ENCODE measurements at regions not wholly inside any gene's neighbourhood (a gene's known extent, or its start where the extent isn't known, plus 50 kb on each side); places are given as distances from the start of the nearest gene placed in this dataset.

DNA sequence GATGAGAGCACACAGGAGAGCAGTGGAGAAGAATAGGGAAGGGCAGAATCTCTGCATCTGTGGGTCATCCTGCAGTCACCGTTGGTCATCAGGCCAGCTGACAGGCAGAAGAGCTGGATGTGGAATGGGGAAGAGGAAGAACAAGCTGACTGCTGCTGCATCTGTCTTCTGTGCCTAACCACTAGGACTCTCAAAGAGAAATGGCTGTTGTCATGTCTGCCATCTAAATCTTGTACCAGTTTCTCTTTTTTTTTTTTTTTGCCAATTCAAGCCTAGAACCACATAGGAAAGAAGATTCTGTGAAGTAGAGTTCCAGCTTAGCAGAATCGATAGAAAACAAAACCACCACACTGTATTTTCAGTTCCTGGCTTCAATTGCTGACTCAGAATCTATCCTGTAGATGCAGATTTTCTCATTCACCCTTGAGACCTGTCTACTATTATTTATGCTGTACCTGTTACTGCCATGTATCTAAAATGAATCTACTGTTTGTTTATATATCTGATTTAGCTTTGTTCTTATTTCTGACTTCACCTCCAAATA is 421.9 kb upstream of the PRICKLE1 start:
- TF ChIP-seq YY1 (IDR thresholded peaks at IDR 0.05; ENCODE audit: extremely low read depth, insufficient replicate concordance, low read depth, low read length) (no peak), EZH2 (IDR thresholded peaks at IDR 0.05) (no peak), POLR2A (IDR thresholded peaks at IDR 0.05; ENCODE audit: borderline replicate concordance, extremely low read depth, insufficient read depth, insufficient read length) (no peak), CTCF (IDR thresholded peaks at IDR 0.05 in 2 of 3, conservative IDR thresholded peaks at IDR 0.05 in 1 of 3; ENCODE audit: borderline replicate concordance in 1 of 3, insufficient read depth in 1 of 3, low read depth in 2 of 3, low read length in 2 of 3) (no peak), EZH2phosphoT487 (IDR thresholded peaks at IDR 0.05; ENCODE audit: borderline replicate concordance) (no peak), JUND (IDR thresholded peaks at IDR 0.05) (no peak), POLR2AphosphoS5 (IDR thresholded peaks at IDR 0.05; ENCODE audit: low read depth, low read length) (no peak), FOSL1 (IDR thresholded peaks at IDR 0.05; ENCODE audit: low read depth) (no peak), SIN3A (IDR thresholded peaks at IDR 0.05; ENCODE audit: low read depth) (no peak)
- TF ChIP-seq, protein P1, sequence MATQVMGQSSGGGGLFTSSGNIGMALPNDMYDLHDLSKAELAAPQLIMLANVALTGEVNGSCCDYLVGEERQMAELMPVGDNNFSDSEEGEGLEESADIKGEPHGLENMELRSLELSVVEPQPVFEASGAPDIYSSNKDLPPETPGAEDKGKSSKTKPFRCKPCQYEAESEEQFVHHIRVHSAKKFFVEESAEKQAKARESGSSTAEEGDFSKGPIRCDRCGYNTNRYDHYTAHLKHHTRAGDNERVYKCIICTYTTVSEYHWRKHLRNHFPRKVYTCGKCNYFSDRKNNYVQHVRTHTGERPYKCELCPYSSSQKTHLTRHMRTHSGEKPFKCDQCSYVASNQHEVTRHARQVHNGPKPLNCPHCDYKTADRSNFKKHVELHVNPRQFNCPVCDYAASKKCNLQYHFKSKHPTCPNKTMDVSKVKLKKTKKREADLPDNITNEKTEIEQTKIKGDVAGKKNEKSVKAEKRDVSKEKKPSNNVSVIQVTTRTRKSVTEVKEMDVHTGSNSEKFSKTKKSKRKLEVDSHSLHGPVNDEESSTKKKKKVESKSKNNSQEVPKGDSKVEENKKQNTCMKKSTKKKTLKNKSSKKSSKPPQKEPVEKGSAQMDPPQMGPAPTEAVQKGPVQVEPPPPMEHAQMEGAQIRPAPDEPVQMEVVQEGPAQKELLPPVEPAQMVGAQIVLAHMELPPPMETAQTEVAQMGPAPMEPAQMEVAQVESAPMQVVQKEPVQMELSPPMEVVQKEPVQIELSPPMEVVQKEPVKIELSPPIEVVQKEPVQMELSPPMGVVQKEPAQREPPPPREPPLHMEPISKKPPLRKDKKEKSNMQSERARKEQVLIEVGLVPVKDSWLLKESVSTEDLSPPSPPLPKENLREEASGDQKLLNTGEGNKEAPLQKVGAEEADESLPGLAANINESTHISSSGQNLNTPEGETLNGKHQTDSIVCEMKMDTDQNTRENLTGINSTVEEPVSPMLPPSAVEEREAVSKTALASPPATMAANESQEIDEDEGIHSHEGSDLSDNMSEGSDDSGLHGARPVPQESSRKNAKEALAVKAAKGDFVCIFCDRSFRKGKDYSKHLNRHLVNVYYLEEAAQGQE (IDR thresholded peaks at IDR 0.05; ENCODE audit: low read depth) = no peak
